ENCODE measurements at regions not wholly inside any gene's neighbourhood (a gene's known extent, or its start where the extent isn't known, plus 50 kb on each side); places are given as distances from the start of the nearest gene placed in this dataset.

DNA sequence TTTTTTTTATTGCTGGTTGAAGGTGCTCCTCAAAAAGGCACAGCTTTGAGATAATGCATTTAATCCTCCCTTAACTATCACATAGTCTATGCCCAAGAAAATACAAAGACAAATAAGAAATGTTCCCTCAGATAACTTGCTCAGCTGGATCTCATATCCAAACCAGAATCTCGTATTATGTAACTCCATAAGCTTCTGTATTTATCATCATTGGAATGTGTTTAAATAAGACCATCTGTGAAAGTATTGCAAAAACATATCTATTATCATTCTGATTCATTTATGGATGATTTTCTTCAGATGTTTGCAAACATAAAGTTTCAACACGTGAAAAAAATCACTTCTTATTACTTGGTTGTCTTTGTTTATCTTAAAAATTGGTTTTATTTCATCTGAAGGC lies 190.9 kb downstream of the IRS2 start:
- no peak for DNase-seq (ENCODE audit: low read depth in 2 of 2)

DNA sequence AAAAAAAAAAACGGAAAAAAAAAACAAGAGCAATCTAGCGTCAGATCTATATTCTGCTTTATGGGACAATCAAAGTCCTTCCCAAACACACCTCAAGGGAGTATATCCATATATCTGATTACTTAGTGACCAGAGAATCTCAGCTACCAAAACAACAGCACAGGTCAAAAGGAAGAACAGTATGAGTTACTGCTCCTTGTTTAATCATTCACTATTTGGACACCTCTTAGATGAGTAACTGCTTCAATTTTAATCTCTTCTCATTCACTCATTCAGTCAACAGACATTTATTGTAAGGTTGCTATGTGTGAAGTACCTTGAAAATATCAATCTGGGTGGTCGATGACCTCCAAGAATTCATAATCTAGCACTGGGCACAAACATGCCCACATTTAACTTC lies 193.2 kb downstream of the IRS2 start:
- DNase-seq (ENCODE audit: low read depth in 2 of 2), result no peak

DNA sequence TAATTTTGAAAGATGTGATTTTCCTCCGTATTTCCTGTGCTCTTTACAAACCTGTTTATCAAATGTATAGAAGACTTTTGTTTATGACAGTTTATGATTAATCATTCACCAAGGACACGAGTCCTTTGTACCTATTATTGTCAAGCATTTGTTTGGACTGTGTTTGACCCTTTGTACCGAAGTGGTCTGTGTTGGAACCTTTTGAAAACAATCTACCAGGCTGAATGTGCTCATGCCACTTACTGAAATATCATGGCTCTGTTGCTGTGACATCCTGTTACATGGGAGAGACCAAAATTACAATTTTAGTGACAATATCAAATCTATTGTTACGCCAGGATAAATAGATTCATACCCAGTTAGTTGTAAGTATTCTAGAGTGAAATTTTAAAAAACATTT lies 193.6 kb downstream of the IRS2 start:
- DNase-seq (ENCODE audit: low read depth in 2 of 2), result no peak

DNA sequence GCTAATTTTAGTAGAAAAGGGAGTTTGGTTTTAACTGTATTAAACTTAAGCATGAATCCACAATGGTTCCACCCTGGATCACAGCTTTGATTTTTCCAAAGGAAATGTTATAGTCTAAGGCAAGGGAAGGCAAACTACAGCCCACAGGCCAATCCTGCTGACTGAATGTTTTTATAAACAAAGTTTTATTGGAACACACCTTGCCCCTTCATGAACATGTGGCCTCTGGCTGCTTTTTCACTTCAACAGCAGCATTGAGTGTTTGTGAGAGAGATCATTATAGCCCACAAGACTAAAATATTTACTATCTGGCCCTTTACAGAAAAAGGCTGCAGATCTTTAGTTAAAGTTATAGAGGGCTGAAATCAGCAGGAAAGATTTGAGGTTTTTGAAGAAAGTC lies 198.7 kb downstream of the IRS2 start:
- no peak for DNase-seq (ENCODE audit: low read depth in 2 of 2)

DNA sequence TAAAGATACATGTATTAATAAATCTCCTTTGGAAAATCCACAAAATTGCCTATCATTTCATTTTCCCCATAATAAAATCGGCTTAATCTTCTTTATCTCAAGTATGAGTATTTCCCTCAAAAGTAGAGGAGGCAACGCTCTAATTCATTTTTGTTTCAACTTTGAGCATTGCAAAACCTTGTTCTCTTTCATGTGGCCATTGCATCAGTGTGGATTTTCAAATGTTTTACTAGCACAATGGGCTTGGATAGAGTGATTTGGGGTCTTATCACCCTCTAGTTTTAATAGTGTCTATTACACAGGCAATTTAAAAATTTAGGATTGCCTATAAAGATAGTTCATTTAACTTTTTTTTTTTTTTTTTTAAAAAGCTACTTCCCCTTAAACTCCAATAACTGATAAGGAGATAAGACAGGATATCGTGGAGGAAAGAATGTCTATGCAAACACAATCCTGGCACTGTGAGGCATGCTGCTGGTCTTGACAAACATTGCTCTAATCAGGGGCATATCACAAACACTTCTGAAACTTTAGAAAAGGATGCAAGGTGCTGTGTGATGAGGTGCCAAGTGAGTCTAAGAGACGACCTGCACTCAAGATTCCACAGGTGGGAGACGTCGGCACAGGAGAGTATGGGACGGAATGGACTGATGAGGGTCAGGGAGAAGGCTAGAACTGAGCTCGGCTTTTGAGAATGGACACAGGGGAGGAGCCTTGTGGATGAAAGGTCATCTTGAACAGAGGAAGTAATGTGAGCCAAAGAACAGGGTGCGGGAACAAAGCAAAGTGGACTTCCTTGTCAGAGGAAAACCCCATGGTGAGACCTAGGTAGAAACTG lies 199.7 kb downstream of the IRS2 start:
- DNase-seq (ENCODE audit: low read depth in 2 of 2), result no peak

DNA sequence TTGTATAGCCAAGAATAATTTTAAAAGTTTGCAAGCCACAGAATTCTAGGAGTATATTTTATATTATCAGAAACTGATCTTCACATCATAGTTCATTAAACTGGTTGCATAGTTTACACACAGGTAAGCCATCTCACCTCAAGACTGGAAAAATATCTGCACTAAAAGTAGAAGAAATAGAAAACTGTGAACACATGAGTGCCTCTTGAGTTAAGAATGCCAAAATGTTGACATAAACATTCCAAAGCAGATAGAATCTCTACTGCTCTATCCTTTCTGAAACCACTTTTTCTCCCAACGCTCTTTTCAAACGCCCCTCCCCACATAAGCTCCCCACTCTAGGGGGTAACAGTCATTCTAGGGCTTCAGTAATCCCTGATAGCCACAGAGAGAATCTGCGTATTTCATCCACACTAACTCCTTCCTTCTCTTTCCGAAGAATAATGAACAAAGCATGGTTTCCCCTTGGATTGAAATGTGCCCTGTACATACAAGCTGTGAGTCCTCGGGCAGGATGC lies 201.5 kb downstream of the IRS2 start:
- no peak for DNase-seq (ENCODE audit: low read depth in 2 of 2)

DNA sequence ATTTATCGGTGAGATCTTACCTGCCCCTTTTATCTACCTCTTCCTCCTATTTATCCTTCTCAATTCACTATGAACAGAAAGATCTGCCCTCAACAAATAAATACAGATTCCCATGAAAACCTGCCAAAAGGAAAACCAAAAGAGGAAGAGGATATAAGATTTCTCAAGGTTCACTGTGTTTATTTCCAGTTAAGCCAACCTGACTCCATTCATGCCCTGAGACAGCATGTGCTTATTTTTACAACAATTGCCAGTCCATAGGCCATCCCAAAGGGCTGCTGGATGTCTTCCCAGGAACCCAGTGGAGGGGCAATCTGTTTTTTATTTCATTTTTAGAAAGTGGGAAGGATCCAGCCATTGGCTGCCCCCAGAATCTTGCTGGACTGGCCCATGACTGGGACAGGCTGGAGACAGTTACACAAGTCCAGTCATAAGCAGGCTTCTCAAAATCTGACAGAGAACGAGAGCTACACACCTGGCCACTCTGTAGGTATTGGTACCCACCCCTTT lies 209.1 kb downstream of the IRS2 start:
- no peak for DNase-seq (ENCODE audit: low read depth in 2 of 2)

DNA sequence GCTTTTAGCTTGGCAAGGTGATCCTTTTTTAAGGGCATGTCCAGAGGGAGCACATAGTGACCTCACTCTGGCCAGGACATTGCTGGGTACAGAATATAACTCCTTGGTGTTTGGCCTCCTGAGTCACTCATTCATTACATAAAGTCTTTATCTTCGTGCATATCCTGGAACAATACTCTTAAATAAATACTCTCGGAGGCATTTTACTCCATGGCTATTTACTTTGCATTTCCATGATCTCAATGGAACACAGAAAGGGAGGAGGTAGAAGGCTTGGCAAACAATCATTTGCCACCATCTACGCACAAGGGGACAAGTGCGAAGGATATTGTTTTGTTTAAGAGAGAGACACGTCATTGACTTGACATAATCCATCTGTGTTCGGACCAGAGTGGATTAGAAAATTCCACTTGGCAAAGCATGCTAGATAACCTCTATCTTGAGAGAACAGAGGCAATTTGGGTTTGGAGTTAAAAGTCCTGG lies 210.0 kb downstream of the IRS2 start:
- DNase-seq (ENCODE audit: low read depth in 2 of 2), result no peak

DNA sequence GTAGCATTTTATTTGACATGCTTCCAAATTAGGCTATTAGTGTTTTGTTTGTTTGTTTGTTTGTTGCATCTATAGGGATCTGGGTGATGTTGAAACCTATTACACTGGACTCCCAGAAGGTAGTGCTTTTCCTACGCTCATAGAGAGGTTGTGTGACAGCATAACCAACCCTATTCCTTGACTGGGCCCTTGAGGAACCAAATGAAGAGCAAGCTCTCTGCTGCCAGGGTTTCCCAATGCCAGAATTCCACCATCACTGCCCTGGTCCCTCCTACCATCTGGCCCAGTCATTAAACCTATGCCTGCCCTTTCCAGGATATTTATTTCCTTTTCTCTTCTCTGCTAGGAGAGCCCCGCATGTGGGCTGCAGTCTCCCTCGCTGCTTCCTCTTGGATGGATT lies 210.6 kb downstream of the IRS2 start:
- DNase-seq (ENCODE audit: low read depth in 2 of 2), result no peak

DNA sequence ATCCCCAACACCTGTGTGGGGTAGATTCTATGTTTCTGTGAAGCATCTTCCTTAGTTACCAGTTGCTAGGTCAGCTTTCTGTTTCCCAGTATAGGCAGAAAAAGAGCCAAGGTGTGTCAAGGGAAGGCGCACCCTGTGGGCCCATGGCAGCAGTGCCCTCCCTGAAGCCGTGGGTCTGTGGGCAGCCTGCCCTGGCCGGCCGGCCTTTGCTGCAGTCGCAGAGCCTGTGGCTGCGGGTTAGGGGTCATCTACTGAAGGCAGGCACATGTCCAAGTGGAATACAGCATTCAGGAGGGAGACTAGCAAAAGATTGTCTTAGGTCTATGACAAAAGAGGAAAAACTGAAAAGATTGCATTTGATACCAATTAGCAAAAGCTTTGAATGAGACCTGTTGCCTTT lies 214.0 kb downstream of the IRS2 start:
- no peak for DNase-seq (ENCODE audit: low read depth in 2 of 2)

DNA sequence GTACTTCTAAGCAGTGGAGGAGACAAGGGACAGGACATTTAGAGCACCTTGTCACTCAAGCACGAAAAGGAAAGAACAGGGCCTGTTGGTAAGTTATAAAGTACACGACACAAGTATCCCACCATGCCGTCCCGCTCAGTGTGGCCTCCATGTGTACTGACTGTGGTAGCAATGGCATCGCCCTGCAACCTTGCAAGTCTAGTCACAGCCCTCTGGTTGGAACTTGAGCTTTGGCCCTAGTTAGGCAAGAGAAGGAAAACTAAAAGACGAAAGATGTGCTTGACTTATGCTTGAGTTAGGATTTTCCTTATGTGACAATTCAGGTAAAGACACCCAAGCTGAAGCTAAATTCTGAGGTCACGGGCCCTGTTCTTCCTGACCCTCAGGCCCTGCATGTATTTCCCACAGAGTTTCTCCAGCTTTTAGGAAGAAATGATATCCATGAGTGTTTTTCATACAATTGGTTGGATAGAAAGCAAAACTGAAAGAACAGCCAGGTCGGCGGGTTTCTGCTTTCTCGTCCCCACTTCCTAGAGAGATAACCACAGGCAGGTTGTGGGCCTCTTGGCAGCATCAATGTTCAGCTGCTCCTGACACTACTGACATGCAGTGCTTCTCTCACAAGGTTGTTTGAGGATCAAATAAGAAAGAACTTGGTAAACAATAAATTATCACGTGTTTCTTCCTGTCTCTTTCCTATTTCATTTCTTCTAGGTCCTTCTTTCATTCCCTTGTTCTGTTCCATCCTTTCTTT lies 216.2 kb downstream of the IRS2 start:
- no peak for DNase-seq (ENCODE audit: low read depth in 2 of 2)

DNA sequence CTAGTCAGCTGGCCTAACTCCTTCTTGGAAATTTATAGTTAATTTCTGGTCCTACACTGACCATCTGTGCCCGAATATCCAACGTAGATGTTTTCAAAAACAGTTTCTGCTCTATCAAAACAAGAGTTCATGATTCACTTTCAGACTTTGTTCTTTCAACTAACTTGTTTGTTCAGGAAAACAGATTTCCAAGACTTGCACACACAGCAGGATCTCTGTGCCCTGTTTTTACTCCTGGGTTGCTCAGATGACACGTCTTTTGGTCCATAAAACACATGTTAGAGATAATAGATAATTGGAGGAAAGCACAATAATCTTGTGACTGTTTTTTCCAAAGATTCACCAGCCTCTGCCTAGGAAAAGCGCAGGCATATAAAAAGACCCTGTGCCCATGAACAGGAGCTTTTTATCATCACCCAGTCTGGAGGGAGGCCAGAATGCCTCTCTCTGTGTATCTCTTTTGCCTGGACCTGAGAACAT lies 218.0 kb downstream of the IRS2 start:
- DNase-seq (ENCODE audit: low read depth in 2 of 2), result no peak

DNA sequence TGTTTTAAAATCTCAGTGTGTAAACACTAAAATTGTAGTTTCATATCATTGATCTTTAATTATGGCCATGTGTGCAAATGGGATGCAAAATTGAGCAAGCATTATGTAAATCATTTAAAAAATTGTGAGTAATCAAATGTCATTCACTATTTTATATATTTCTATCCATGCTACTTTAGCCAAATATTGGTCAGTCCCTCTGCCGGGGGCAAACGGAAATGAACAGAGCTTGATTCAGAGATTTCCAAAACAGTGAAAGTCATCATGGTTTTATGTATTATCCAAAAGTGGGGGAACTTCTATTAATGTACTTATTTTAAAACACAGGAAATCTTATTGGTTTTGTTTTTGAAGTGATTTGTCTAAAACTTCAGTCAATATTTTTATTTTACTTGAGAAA lies 219.1 kb downstream of the IRS2 start:
- no peak for DNase-seq (ENCODE audit: low read depth in 2 of 2)

DNA sequence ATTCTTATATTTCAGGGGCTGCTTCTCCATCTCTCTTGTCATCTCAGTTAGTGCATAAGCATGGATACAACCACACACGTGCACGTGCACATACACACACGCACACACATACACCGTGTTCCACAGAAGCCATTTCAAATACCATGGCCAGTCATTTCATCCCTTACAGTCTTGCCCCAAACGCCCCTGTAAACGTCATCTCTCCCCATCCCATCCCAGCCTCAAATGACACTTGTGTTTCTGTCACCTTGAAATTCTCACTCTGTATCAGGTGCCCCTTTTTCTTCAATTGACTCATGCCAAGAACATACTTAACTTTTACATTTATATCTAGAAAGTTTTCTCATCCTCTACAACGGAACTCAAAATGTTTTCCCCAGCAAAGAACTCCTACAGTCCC lies 220.5 kb downstream of the IRS2 start:
- no peak for DNase-seq (ENCODE audit: low read depth in 2 of 2)

DNA sequence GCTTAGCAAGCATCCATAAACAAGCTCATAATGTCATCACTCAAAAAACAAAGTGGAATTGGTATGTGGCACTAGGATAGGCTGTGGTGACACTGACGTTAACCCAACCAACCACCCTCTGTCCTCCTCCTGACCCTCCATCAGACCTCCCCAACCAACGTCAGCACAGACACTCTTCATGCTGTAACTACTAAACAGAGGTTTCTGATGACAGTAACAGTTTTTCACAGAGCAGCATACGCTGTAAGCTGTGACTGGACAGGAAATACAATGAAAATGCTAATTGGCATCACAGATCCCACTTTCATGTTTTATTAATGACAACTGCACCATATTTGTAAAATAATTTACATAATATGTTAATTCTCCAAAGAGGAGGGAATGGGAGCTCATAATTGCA lies 238.0 kb downstream of the IRS2 start:
- DNase-seq (ENCODE audit: low read depth in 2 of 2), result no peak

DNA sequence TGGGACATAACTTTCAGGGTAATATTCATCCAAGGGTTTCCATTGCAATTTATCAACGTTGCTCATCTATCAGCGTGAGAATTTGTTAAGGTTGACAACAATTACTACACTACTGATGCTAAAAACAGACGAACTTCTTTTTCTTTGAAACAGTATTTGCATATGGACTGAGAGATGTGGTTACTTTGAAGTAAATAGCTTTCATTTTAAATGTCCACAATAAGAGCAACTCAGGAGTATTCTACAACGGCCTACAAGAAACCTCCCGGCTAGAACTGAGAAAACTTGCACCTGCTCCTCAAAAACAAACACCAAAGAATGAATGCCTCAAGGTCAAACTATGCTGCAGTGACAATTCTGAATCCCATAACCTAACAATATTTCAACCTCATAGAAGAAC lies 238.4 kb downstream of the IRS2 start:
- no peak for DNase-seq (ENCODE audit: low read depth in 2 of 2)

DNA sequence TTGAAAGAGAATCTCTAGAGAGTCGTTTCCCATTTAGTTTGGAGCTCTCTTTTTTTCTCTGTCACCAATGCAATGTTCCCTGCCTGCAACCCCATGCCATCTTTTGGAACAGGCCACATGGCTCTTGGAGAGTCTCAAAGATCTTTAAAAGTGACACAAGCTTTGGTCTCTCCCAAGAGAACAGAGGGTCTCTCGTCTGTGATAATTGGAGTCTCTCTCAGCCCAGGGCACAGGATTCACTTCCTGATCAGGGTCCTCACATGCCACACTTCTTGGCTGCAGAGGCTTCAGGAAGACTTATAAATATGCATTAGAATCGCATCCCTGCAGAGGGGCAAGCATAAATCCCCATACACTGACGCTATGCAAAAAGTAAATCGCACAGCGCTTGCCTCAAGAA lies 240.5 kb downstream of the IRS2 start:
- DNase-seq (ENCODE audit: low read depth in 2 of 2), result no peak

DNA sequence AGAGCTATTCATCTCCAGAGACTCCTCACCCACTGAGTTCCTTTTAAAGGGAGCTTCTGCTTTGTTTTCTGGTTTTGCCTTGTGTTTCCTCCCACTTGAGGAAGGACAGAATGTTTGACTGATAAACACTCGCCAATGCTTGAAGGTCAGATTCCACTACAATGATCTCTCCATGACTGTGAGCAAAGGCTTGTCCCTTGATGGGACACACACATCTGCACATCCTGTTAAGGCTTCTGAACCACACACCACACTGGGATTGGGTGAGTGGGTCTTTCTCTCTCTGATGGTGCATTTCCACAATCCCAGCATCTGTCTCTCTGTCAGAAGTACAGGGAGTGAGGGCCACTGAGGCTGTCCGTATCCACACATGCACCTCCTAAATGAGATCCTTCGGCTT lies 245.3 kb downstream of the IRS2 start:
- no peak for DNase-seq (ENCODE audit: low read depth in 2 of 2)

DNA sequence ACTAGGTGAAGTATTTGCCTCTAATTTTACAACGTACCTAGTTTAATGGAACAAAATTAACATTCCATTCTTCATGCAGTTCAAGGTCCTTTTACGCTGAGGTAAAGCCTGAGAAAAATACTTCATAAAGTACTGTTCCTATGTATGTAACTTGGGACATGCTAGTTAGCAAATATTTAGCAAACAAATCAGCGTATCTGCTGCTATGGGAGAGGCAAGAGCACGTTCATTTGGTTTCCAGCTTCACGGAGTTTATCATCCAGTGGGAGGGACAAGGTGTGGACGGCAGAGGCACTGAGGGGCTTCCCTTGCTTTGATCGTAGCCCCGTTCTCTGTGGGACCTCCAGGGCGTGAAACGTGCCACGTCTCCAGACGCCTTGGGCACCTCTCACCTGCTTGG lies 248.8 kb downstream of the IRS2 start:
- no peak for DNase-seq (ENCODE audit: low read depth in 2 of 2)

DNA sequence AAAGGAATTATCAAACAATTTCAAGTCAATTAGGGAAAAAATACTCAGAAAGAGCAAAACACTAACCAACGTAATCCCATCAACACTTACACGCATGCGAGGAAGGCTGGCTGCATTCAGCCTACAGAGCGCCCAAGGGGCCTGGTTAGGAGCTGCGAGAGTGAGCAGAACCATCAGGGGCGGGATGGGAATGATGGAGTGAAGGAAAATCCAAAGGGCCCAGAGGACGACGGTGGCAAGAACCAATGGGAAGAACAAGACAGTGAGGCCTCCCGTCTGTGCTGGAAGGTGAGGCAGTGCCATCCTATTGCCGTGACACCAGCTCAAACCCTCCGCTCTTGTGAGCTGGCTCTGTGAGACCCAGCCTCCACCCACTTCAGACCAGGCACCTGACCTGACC lies 253.0 kb downstream of the IRS2 start:
- no peak for DNase-seq (ENCODE audit: low read depth in 2 of 2)

DNA sequence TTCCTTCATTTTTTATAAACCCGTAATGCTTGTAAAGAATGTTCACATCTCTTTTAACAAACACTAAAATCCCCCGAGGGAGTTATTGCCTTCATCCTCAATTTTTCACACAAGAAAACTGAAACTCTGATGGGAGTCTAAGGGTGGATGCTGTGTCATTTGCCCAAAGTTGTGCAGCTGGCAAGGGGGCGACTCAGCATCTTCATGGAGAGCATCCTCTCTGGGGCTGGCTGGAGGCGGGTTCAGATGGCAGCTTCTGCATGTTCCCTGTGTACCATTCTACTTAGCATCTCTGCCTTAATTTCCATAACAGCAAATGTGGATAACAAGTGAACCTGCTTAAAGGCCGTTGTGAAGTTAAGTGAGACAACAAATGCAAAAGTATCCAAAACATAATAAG lies 256.4 kb downstream of the IRS2 start:
- DNase-seq (ENCODE audit: low read depth in 2 of 2), result no peak

DNA sequence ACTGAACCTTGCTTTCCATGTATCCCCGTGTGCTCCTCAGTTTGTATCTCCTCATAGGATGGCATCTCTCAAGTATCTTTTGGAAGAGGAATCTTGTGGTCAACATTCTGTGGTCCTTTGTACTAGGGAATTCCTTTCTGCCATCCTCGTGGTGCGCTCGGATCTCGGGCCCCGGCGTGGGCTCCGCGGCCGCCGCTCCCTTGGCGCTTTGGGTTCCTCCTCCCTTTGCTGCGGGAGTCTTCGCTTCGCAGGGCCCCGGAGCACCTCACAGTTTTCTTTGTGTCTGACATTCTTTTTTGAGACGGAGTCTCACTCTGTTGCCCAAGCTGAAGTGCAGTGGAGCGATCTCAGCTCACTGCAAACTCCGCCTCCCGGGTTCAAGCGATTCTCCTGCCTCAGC lies 264.7 kb downstream of the IRS2 start:
- no peak for DNase-seq (ENCODE audit: low read depth in 2 of 2)

DNA sequence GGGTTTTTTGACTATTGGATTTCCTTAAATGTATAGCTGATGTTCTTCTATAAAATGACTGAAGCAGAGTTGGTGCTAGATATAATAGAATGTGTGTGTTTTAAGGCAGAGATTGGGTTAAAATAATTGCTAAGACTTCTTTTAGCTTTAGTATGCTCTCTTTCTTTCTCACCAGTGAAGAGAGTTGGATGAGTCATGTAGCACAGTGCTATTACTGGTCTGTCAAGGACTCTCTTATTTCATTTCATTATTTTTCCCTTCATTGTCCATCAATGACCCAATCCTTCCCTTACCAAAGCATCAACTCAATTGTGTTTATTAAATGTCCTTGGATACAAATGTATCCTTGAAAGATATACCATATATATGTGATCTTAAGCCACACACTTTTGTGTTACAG lies 268.9 kb downstream of the IRS2 start:
- DNase-seq (ENCODE audit: low read depth in 2 of 2), result no peak

Measured in activated CD4-positive, alpha-beta T cell treated with anti-CD3 and anti-CD28 coated beads for 24 hours (primary cell).